ENCODE measurements at regions not wholly inside any gene's neighbourhood (a gene's known extent, or its start where the extent isn't known, plus 50 kb on each side); places are given as distances from the start of the nearest gene placed in this dataset.
"Not testable (repeated sequence)": the region's sequence is repeated elsewhere in the genome, so short reads cannot be mapped to it uniquely, and the experiment has no call there.

DNA sequence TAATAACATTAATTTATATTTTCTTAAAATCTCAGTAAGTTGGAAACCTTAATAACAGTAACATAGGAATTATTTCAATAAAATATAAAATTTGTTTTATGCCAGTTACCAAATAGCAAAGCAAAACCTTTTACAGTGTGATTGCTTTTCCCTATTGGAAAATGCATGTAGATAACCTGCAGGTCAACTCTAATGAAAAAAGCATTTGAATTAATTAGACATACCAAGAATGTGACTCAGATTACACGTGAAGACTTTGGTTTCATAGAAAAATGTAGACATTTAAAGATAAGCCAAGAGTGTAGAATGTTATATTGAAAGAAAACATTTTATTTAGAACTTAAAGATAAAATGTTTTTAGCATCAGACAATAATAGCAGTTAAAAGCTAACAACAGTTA, 888.1 kb downstream of the TMEM121 start:
- H3K4me3 ChIP-seq (ENCODE audit: low read depth, low read length) = no peak overlapping the region
- no peak for TF ChIP-seq CTCF (IDR thresholded peaks at IDR 0.05; ENCODE audit: low read depth, low read length)

DNA sequence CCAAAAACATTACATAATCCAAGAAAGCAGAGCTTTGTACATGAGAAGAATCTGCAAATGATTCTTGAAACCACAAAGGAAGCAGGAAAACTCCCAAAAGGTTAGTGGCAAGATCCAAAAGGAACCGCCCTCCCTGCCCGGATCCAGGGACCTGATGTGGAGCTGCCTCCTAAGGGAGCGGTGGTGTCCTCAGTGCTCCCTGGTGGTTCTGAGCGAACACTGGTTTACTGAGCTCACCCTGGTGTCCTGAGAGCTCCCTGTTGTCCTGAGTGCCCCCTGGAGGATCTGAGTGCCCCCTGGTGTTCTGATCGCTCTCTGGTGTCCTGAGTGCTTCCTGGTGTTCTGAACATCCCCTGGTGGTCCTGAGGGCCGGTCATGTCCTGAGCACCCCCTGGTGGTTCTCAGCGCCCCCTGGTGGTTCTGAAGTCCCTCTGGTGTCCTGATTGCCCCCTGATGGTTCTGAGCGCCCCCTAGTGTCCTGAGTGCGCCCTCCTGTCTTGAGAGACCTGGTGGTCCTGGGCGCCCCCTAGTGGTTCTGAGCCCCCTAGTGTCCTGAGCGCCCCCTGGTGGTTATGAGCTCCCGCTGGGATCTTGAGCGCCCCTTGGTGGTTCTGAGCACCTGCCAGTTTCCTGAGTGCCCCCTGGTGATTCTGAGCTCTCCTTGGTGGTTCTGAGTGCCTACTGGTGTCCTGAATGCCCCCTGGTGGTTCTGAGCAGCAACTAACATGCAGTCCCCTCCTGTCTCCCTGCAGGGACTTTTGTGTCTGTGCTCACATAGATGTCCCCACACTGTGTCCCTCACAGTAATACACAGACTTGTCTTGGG, 891.1 kb downstream of the TMEM121 start:
- TF ChIP-seq CTCF (IDR thresholded peaks at IDR 0.05; ENCODE audit: low read depth, low read length) = peak; percentile 46; the same call in 1 of the 2 replicates
- no peak overlapping the region for H3K4me3 ChIP-seq (ENCODE audit: low read depth, low read length)

DNA sequence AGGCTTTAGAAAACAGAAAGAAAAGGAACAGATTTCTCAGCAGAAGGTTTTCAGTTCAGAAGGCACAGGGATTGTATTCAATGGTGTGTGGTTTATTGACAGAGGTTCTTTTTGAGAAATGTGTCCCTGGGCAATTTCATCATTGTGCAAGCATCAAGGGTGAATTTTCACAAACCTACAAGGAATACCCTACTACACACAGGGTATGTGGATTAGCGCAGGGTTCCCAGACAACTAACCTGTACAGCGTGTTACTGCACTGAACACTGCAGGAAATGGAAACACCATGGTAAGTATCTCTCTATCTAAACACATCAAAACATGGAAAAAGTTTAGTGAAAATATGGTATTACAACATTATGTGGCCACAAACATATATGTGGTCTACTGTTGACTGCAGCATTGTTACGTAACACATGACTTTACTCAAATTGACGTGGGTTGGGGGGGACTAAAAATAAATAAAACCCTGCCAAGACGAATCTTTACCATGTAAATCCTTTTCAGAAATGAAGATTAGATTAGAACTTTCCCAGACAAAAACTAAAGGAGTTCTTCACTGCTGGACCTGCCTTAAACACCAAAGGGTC, 893.1 kb downstream of the TMEM121 start:
- H3K4me3 ChIP-seq (ENCODE audit: low read depth, low read length) = no peak overlapping the region
- no peak for TF ChIP-seq CTCF (IDR thresholded peaks at IDR 0.05; ENCODE audit: low read depth, low read length)

DNA sequence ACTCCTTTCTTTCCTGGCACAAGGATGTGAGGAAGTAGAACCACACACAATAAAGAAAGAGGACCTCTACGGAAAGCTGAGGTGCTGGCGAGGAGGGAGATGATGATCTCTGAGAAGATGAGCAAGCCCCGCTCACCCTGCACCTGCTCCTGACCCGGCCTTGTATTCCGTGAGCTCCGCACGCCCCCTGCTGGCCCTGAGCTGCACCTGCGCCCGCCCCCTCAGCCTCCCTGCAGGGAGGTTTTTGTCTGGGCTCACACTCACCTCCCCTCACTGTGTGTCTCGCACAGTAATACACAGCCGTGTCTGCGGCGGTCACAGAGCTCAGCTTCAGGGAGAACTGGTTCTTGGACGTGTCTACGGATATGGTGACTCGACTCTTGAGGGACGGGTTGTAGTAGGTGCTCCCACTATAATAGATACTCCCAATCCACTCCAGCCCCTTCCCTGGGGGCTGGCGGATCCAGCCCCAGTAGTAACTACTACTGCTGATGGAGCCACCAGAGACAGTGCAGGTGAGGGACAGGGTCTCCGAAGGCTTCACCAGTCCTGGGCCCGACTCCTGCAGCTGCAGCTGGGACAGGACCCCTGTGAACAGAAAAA, 895.1 kb downstream of the TMEM121 start:
- not testable (repeated sequence) for H3K4me3 ChIP-seq (ENCODE audit: low read depth, low read length)

DNA sequence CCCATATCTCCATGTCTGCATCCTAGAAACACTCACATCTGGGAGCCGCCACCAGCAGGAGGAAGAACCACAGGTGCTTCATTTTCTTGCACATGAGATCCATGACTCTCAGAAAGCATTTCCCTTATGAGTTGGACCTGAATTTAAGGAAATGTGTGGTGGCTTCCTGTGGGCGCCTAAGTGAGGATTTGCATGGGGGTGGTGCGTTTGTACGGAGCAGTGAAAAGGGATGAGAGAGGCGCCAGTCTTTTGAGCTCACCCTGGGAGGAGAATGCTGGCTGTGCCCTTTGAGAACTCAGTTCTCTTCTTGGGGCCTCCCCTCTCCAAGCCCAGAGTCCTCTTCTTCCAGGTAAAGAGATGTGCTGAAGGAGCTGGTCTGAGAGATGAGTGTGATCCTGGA, 895.7 kb downstream of the TMEM121 start:
- TF ChIP-seq CTCF (IDR thresholded peaks at IDR 0.05; ENCODE audit: low read depth, low read length) = no peak
- H3K4me3 ChIP-seq (ENCODE audit: low read depth, low read length) = no peak overlapping the region

GRCh38 chr14:106425150-106425549, 898.8 kb downstream of the TMEM121 start:
- H3K4me3 ChIP-seq (ENCODE audit: low read depth, low read length) = not testable (repeated sequence)

DNA sequence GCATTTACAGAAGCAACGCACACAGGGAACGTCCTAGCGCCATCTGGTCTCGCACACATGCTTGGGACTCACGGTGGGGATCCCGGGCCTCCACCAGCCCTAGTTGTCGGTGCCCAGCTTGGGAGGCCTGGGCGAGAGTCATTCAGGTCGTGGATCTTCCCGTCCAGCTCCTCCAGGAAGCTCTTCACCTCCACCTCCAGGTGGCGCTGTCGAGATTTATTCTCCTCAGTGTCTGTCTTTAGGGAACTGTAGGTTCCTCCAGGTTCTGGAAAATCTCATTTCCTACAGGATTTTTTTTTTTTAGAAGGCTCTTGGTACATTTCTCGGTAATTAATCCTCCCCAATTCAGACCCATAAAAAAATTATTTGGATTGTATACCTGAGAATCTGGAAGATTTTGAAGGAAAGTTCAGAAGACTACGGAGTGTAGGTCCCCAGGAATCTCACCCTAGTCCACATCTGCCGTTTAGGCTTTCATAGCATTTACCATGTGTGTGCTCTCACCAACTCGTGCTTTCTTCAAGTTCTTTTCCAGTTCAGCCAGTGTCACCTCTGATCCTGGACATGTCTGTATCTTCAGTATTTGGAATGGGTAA, 910.0 kb downstream of the TMEM121 start:
- no peak for TF ChIP-seq CTCF (IDR thresholded peaks at IDR 0.05; ENCODE audit: low read depth, low read length)
- no peak overlapping the region for H3K4me3 ChIP-seq (ENCODE audit: low read depth, low read length)

- TF ChIP-seq CTCF (IDR thresholded peaks at IDR 0.05; ENCODE audit: low read depth, low read length) = no peak
- no peak overlapping the region for H3K4me3 ChIP-seq (ENCODE audit: low read depth, low read length)
Observed at GRCh38 chr14:106442857-106443256, 916.5 kb downstream of the TMEM121 start.
